ENCODE measurements at regions not wholly inside any gene's neighbourhood (a gene's known extent, or its start where the extent isn't known, plus 50 kb on each side); places are given as distances from the start of the nearest gene placed in this dataset.
A peak's percentile ranks its signal among the peaks of the same experiment; 100 is the strongest.

GRCh38 chr3:72017935-72018334, 233.0 kb upstream of the PROK2 start:
- ATAC-seq (no peak), FAIRE-seq (no peak), DNase-seq (ENCODE audit: low read depth in 1 of 2, low spot score in 1 of 2) (no peak)
- 63% methylated on average over 1 of the region's 1 CpG for WGBS (ENCODE audit: missing lambda C conversion rate)
- 0 out of 3 replicates have a peak, but pooled peaks cover 8% of the 10 kb centered on the region for H3K4me1 ChIP-seq
- ChIA-PET POLR2A (no interaction called here), CTCF (interaction anchor here (1.4 to 1.9 kb wide), 2 partner anchors 19 to 56 kb away, joined by 3 to 4 read pairs; no protein-coding TSS in a partner anchor)
- H3K4me2 ChIP-seq = no peak overlapping the region
- TF ChIP-seq FOXS1 (CRISPR knock-in tag; IDR thresholded peaks at IDR 0.05) (no peak), BHLHE40 (IDR thresholded peaks at IDR 0.05; ENCODE audit: low read depth, low read length) (no peak), HEYL (CRISPR knock-in tag; IDR thresholded peaks at IDR 0.05) (no peak), ZFP36 (IDR thresholded peaks at IDR 0.05; ENCODE audit: borderline replicate concordance, partially characterized antibody) (no peak), HOXA7 (CRISPR knock-in tag; IDR thresholded peaks at IDR 0.05) (no peak), ZNF302 (CRISPR knock-in tag; IDR thresholded peaks at IDR 0.05) (no peak), NPAS2 (CRISPR knock-in tag; IDR thresholded peaks at IDR 0.05; ENCODE audit: borderline replicate concordance) (no peak), RNF2 (IDR thresholded peaks at IDR 0.05; ENCODE audit: borderline replicate concordance, low read depth) (no peak)
- H3K27ac ChIP-seq = peak overlapping the region in 1 of 2 experiments; percentile 47; a peak in 3 of 6 replicates
- no peak overlapping the region for H3K4me3 ChIP-seq
- H3K9me3 ChIP-seq = no peaks in the 10 kb centered on the region

- 92% methylated on average over 1 of the region's 1 CpG for WGBS (ENCODE audit: missing lambda C conversion rate)
- DNase-seq (ENCODE audit: low read depth in 1 of 2, low spot score in 1 of 2) (no peak), ATAC-seq (no peak), FAIRE-seq (no peak)
- 0 out of 3 replicates have a peak, but pooled peaks cover 8% of the 10 kb centered on the region for H3K4me1 ChIP-seq
- H3K4me2 ChIP-seq = no peak overlapping the region
- ChIA-PET CTCF (interaction anchor here (1.9 kb wide), 1 partner anchor 18 kb away, joined by 4 read pairs; no protein-coding TSS in a partner anchor), POLR2A (no interaction called here)
- TF ChIP-seq SMC3 (IDR thresholded peaks at IDR 0.05) = no peak
- TF ChIP-seq, protein P1, sequence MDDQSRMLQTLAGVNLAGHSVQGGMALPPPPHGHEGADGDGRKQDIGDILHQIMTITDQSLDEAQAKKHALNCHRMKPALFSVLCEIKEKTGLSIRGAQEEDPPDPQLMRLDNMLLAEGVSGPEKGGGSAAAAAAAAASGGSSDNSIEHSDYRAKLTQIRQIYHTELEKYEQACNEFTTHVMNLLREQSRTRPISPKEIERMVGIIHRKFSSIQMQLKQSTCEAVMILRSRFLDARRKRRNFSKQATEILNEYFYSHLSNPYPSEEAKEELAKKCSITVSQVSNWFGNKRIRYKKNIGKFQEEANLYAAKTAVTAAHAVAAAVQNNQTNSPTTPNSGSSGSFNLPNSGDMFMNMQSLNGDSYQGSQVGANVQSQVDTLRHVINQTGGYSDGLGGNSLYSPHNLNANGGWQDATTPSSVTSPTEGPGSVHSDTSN (IDR thresholded peaks at IDR 0.05) = no peak
- no peak for TF ChIP-seq MAX (IDR thresholded peaks at IDR 0.05)
- no peak for TF ChIP-seq RCOR1 (IDR thresholded peaks at IDR 0.05; ENCODE audit: low read depth, low read length)
- H3K4me3 ChIP-seq = no peak overlapping the region
- H3K27ac ChIP-seq = no peak overlapping the region
- H3K9me3 ChIP-seq = no peaks in the 10 kb centered on the region
Measured at GRCh38 chr3:72017311-72017710, 232.4 kb upstream of the PROK2 start.

DNA sequence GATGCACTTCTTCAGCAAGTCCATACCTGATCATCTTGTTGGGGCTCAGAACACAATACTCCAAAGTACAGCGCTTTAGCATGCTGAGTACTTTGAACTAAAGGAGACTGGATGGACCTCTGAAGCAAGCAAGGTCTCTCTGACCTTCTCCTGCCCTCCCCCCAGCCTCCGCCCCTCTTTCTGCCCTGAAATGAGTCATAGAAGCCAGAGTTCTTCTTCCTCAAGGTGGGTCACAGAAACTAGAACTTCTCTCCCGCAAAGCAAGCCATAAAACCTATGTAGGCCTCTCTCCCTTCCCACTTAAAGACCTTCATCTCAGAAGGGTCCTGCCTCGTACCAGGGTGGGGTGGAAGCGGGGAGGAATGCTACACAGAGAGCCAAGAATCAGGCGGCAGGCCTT, 230.5 kb upstream of the PROK2 start:
- Histone ChIP-seq H3K4me1 (0 out of 3 replicates have a peak, but pooled peaks cover 8% of the 10 kb centered on the region), H3K4me2 (no peak overlapping the region), H3K4me3 (no peak overlapping the region), H3K9me3 (no peaks in the 10 kb centered on the region), H3K27ac (no peak overlapping the region)
- ChIA-PET CTCF (no interaction called here), POLR2A (no interaction called here)
- 59% methylated on average over 6 of the region's 6 CpGs for WGBS (ENCODE audit: missing lambda C conversion rate)
- no peak for TF ChIP-seq PHF8 (IDR thresholded peaks at IDR 0.05; ENCODE audit: borderline replicate concordance, low read depth)
- TF ChIP-seq, protein P2, sequence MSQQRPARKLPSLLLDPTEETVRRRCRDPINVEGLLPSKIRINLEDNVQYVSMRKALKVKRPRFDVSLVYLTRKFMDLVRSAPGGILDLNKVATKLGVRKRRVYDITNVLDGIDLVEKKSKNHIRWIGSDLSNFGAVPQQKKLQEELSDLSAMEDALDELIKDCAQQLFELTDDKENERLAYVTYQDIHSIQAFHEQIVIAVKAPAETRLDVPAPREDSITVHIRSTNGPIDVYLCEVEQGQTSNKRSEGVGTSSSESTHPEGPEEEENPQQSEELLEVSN (IDR thresholded peaks at IDR 0.05; ENCODE audit: borderline replicate concordance, low read depth) = no peak
- TF ChIP-seq RNF2 (IDR thresholded peaks at IDR 0.05; ENCODE audit: borderline replicate concordance, low read depth) = no peak
- TF ChIP-seq ZC3H11A (IDR thresholded peaks at IDR 0.05) = no peak
- TF ChIP-seq HOXB5 (CRISPR knock-in tag; IDR thresholded peaks at IDR 0.05) = no peak
- no peak for TF ChIP-seq HOXB13 (CRISPR knock-in tag; IDR thresholded peaks at IDR 0.05; ENCODE audit: low read depth)
- no peak for TF ChIP-seq CHD4 (IDR thresholded peaks at IDR 0.05; ENCODE audit: borderline replicate concordance)
- no peak for ATAC-seq
- no peak for DNase-seq (ENCODE audit: low read depth in 1 of 2, low spot score in 1 of 2)
- no peak for FAIRE-seq

DNA sequence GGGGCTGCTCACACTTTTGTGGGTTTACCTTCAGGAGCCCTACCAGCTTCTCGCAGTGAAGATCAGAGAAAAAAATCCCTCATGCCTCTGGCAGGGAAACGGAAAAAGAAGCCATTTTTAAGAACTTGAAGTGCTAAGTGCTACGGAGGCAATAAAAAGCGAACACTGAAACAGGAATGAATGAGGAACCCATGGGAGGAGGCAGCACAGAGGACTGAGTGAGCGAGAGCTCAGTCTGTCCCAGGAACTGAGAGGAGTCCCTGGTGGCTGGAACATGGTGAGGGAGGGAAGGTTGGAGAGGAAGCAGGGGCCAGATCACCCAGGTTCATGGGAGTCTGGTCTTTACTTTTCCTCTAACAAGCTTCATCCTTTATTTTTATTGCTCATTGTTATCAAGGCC, 228.1 kb upstream of the PROK2 start:
- ChIA-PET POLR2A (no interaction called here), CTCF (no interaction called here)
- Histone ChIP-seq H3K4me1 (no peaks in the 10 kb centered on the region), H3K4me3 (no peak overlapping the region), H3K9me3 (no peaks in the 10 kb centered on the region), H3K27ac (no peak overlapping the region), H3K4me2 (no peak overlapping the region)
- 53% methylated on average over 5 of the region's 5 CpGs for WGBS (ENCODE audit: missing lambda C conversion rate)
- ATAC-seq = no peak
- FAIRE-seq = no peak
- no peak for TF ChIP-seq NPAS2 (CRISPR knock-in tag; IDR thresholded peaks at IDR 0.05; ENCODE audit: borderline replicate concordance)
- TF ChIP-seq HDAC2 (IDR thresholded peaks at IDR 0.05) = no peak
- TF ChIP-seq RARB (CRISPR knock-in tag; IDR thresholded peaks at IDR 0.05) = no peak
- TF ChIP-seq CHD2 (IDR thresholded peaks at IDR 0.05; ENCODE audit: low read length, partially characterized antibody) = no peak
- no peak for DNase-seq (ENCODE audit: low read depth in 1 of 2, low spot score in 1 of 2)
